SK-N-SH treated with all-trans-retinoic acid at 6 μM for 48 hours (cell line): ENCODE measurements at regions not wholly inside any gene's neighbourhood (a gene's known extent, or its start where the extent isn't known, plus 50 kb on each side); places are given as distances from the start of the nearest gene placed in this dataset.

ENCODE experiments used
- ATAC-seq: fragments of 200-7000 bp; cut with Tn5 transposase; 3 replicates; pipeline ENCODE4 v1.9.1; 2020; ENCODE audit warnings: mild to moderate bottlenecking, moderate library complexity
- ARNTL ChIP-seq: fragments of 450-650 bp; formaldehyde crosslinking; IDR thresholded peaks from 2 replicates; pipeline ENCODE4 v1.5.0; 2020; ENCODE audit warnings: low read depth, mild to moderate bottlenecking, moderate library complexity, borderline replicate concordance
- CREB5 ChIP-seq: fragments of 250-450 bp; sonication (Bioruptor Pico); IDR thresholded peaks from 2 replicates; pipeline ENCODE4 v1.5.1; 2020; ENCODE audit warnings: low read depth, mild to moderate bottlenecking, moderate library complexity
- CSDC2 ChIP-seq: fragments of 250-450 bp; sonication (Bioruptor Pico); IDR thresholded peaks from 2 replicates; pipeline ENCODE4 v1.5.0; 2020; ENCODE audit warnings: mild to moderate bottlenecking, moderate library complexity
- CSRNP3 ChIP-seq: fragments of 250-450 bp; sonication (Bioruptor Pico); IDR thresholded peaks from 2 replicates; pipeline ENCODE4 v1.5.1; 2021; ENCODE audit warnings: mild to moderate bottlenecking, moderate library complexity
- ESRRG ChIP-seq: fragments of 250-450 bp; sonication (Bioruptor Pico); IDR thresholded peaks from 2 replicates; pipeline ENCODE4 v1.6.1; 2021; ENCODE audit warnings: mild to moderate bottlenecking
- GLIS3 ChIP-seq: fragments of 250-450 bp; sonication (Bioruptor Pico); IDR thresholded peaks from 2 replicates; pipeline ENCODE4 v1.5.0; 2020; ENCODE audit warnings: mild to moderate bottlenecking, moderate library complexity
- ISL1 ChIP-seq: fragments of 250-450 bp; sonication (Bioruptor Pico); IDR thresholded peaks from 2 replicates; pipeline ENCODE4 v2.1.2; 2022; ENCODE audit warnings: mild to moderate bottlenecking, moderate library complexity
- OSR1 ChIP-seq: fragments of 250-450 bp; sonication (Bioruptor Pico); IDR thresholded peaks from 2 replicates; pipeline ENCODE4 v1.8.0; 2022; ENCODE audit warnings: moderate library complexity, mild to moderate bottlenecking, inconsistent platforms
- PATZ1 ChIP-seq: fragments of 250-450 bp; sonication (Bioruptor Pico); IDR thresholded peaks from 2 replicates; pipeline ENCODE4 v1.8.0; 2020; ENCODE audit warnings: mild to moderate bottlenecking, moderate library complexity, borderline replicate concordance
- POU6F1 ChIP-seq: fragments of 250-450 bp; sonication (Bioruptor Pico); IDR thresholded peaks from 2 replicates; pipeline ENCODE4 v1.8.0; 2021; ENCODE audit warnings: low read depth, mild to moderate bottlenecking, moderate library complexity, borderline replicate concordance
- RARB ChIP-seq: fragments of 250-450 bp; sonication (Bioruptor Pico); IDR thresholded peaks from 2 replicates; pipeline ENCODE4 v1.8.0; 2021; ENCODE audit warnings: mild to moderate bottlenecking, moderate library complexity
- SNAI2 ChIP-seq: fragments of 250-450 bp; sonication (Bioruptor Pico); IDR thresholded peaks from 2 replicates; pipeline ENCODE4 v1.5.0; 2020; ENCODE audit warnings: mild to moderate bottlenecking, moderate library complexity
- TOX ChIP-seq: fragments of 250-450 bp; sonication (Bioruptor Pico); IDR thresholded peaks from 2 replicates; pipeline ENCODE4 v1.8.0; 2021; ENCODE audit warnings: mild to moderate bottlenecking, moderate library complexity, borderline replicate concordance
- ZC3H10 ChIP-seq: fragments of 250-450 bp; sonication (Bioruptor Pico); IDR thresholded peaks from 2 replicates; pipeline ENCODE4 v1.5.1; 2021; ENCODE audit warnings: mild to moderate bottlenecking, moderate library complexity
- ZFP3 ChIP-seq: fragments of 250-450 bp; sonication (Bioruptor Pico); IDR thresholded peaks from 2 replicates; pipeline ENCODE4 v1.5.0; 2020; ENCODE audit warnings: mild to moderate bottlenecking, moderate library complexity
- ZFP30 ChIP-seq: fragments of 450-650 bp; formaldehyde crosslinking; IDR thresholded peaks from 2 replicates; pipeline ENCODE4 v1.5.0; 2022; ENCODE audit warnings: mild to moderate bottlenecking, moderate library complexity
- ZNF565 ChIP-seq: fragments of 450-650 bp; formaldehyde crosslinking; conservative IDR thresholded peaks from 2 replicates; pipeline ENCODE4 v1.5.0; 2020; ENCODE audit warnings: low read depth, mild to moderate bottlenecking, moderate library complexity
- ZNF70 ChIP-seq: fragments of 450-650 bp; formaldehyde crosslinking; IDR thresholded peaks from 2 replicates; pipeline ENCODE4 v1.5.0; 2020; ENCODE audit warnings: mild to moderate bottlenecking, moderate library complexity
- ZNF8 ChIP-seq: fragments of 450-650 bp; formaldehyde crosslinking; IDR thresholded peaks from 2 replicates; pipeline ENCODE4 v1.5.0; 2020; ENCODE audit warnings: mild to moderate bottlenecking, moderate library complexity
- TF ChIP-seq, protein P1 (sequence below): fragments of 250-450 bp; sonication (Bioruptor Pico); IDR thresholded peaks from 2 replicates; pipeline ENCODE4 v1.5.0; 2020; ENCODE audit warnings: mild to moderate bottlenecking, moderate library complexity

DNA sequence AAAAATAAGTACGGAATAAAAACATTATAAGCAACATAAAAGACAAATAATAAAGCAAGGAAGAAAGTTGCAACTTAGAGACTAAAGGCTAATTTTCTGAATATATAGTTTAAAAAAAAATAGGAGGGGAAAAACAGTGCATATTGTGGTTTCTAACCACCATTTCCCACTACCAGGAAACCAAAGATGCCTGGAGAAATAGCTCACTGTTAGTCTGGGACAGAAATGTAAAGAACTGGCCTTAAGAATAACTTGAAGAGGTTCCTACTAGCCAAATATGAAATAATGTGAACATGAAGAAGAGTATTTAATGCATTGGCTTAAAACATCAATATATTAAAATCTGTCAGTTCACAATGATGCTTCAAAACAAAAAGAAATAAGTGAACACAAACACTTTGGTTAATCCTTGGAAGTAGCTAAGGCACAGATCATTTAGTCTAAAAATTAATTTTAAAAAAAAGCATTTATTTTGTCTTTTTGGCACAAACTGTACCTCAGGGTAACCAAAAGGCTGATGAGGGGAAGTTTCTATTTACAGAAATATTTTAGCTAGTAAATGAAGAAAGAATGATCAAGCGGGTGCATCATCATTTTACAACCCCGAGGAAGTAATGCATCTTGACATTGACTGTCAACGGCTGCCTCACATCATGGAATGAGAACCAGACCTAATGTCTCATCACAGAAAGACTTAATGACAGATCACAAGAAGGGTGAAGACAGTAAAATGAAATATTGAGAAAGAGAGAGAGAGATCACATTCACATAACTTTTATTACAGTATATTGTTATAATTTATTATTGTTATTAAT is 297.2 kb upstream of the LDB2 start (continued):
- TF ChIP-seq, protein P1, sequence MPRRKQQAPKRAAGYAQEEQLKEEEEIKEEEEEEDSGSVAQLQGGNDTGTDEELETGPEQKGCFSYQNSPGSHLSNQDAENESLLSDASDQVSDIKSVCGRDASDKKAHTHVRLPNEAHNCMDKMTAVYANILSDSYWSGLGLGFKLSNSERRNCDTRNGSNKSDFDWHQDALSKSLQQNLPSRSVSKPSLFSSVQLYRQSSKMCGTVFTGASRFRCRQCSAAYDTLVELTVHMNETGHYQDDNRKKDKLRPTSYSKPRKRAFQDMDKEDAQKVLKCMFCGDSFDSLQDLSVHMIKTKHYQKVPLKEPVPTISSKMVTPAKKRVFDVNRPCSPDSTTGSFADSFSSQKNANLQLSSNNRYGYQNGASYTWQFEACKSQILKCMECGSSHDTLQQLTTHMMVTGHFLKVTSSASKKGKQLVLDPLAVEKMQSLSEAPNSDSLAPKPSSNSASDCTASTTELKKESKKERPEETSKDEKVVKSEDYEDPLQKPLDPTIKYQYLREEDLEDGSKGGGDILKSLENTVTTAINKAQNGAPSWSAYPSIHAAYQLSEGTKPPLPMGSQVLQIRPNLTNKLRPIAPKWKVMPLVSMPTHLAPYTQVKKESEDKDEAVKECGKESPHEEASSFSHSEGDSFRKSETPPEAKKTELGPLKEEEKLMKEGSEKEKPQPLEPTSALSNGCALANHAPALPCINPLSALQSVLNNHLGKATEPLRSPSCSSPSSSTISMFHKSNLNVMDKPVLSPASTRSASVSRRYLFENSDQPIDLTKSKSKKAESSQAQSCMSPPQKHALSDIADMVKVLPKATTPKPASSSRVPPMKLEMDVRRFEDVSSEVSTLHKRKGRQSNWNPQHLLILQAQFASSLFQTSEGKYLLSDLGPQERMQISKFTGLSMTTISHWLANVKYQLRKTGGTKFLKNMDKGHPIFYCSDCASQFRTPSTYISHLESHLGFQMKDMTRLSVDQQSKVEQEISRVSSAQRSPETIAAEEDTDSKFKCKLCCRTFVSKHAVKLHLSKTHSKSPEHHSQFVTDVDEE = no peak
- no peak for TF ChIP-seq ZFP3 (CRISPR knock-in tag)
- no peak for TF ChIP-seq ZNF8 (CRISPR knock-in tag)
- TF ChIP-seq ARNTL = no peak

DNA sequence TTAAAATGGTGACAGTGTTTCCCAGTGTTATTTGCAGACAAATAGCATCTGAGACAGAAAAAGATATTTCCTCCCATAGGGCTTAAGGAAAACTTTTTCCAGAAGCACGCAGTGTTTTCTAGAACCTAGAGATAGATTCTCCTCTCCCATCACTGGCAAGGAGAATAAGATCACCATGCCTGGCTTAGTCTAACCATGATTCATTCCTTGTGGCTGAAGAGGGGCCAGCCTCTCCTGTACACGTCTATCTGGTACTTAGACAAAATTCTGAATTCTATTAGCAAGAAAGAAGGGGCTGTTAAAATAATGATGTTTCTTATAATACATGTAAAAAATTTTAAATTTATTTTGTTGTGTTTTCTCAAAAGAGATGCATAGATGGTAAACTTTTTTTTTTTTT is 296.1 kb upstream of the LDB2 start:
- ATAC-seq = no peak
- TF ChIP-seq, protein P1 = no peak
- TF ChIP-seq POU6F1 = no peak
- TF ChIP-seq SNAI2 = no peak
- no peak for TF ChIP-seq CSRNP3
- no peak for TF ChIP-seq ISL1 (CRISPR knock-in tag)
- no peak for TF ChIP-seq ZC3H10 (CRISPR knock-in tag)
- no peak for TF ChIP-seq ZFP3 (CRISPR knock-in tag)
- no peak for TF ChIP-seq ZNF8 (CRISPR knock-in tag)
- TF ChIP-seq ESRRG (CRISPR knock-in tag) = no peak
- no peak for TF ChIP-seq ZFP30
- no peak for TF ChIP-seq OSR1 (CRISPR knock-in tag)
- no peak for TF ChIP-seq RARB (CRISPR knock-in tag)
- no peak for TF ChIP-seq CREB5
- no peak for TF ChIP-seq CSDC2

DNA sequence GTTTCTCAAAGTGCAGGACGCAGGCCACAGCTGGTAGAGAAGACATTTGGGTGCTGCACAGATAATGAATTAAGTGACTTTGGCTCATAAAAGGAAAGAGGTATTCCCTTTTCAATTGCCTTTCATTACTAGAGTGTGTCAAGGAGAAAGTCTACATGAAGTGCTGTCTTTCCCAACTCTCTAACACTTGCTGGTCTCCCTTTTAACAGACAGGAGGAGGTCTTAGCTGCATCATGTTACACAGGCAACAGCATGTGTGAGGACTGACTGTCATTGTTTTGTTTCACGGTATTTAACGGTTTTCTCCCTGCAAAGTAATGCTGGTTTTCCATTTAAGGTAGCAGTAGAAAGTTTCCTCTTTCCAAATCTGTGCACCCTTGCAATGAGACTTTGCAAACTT is 291.3 kb upstream of the LDB2 start:
- TF ChIP-seq, protein P1 = no peak
- TF ChIP-seq PATZ1 (CRISPR knock-in tag) = no peak
- TF ChIP-seq TOX (CRISPR knock-in tag) = no peak
- TF ChIP-seq ZNF8 (CRISPR knock-in tag) = no peak
- no peak for TF ChIP-seq ZNF70 (CRISPR knock-in tag)
- TF ChIP-seq ZNF565 (CRISPR knock-in tag) = no peak
- no peak for TF ChIP-seq ARNTL
- no peak for TF ChIP-seq GLIS3 (CRISPR knock-in tag)
- TF ChIP-seq CSRNP3 = no peak
- ATAC-seq = no peak
